ENCODE measurements at regions not wholly inside any gene's neighbourhood (a gene's known extent, or its start where the extent isn't known, plus 50 kb on each side); places are given as distances from the start of the nearest gene placed in this dataset.

DNA sequence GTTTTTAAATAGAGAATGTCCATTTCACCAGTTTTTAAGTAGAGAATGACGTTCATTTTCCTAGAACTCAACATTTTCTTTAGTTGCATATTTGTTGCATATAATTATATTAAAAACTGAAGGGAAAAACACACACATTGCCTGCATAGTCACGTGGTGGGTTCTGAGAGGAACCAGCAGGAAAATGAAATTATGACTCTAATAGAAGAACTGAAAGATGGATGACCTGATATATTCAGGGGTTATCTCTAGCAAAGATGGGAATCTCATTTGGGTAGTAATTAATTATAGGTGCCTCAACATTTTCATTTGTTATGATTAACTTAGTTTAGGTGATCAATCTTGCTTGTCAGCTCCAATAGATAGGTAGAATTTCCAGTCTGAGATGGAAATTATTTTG is 288.3 kb downstream of the TRIB2 start:
- intact Hi-C loops (cut with micrococcal nuclease) (loop anchor here (1.0 to 10.0 kb wide), 4 partner anchors 23 to 848 kb away; no protein-coding TSS in a partner anchor), dilution Hi-C loops (cut with MboI; ENCODE audit: extremely low pct_ligation_motif_present, low sequenced_read_pairs) (no loop called here)
- TF ChIP-seq POLR2A (IDR thresholded peaks at IDR 0.05; ENCODE audit: low read depth, low read length), result no peak
- TF ChIP-seq JUN (IDR thresholded peaks at IDR 0.05; ENCODE audit: borderline replicate concordance, insufficient read depth, insufficient read length, low read depth), result no peak
- TF ChIP-seq GATA2 (IDR thresholded peaks at IDR 0.05; ENCODE audit: insufficient read depth, insufficient read length, low read depth, low read length), result no peak
- TF ChIP-seq MYC (IDR thresholded peaks at IDR 0.05; ENCODE audit: low read depth, low read length), result no peak
- no peak for TF ChIP-seq MAX (IDR thresholded peaks at IDR 0.05; ENCODE audit: insufficient read depth, insufficient read length)
- no peak for TF ChIP-seq POLR2AphosphoS5 (IDR thresholded peaks at IDR 0.05; ENCODE audit: insufficient read depth, low read depth, low read length)
- TF ChIP-seq EZH2 (IDR thresholded peaks at IDR 0.05; ENCODE audit: borderline replicate concordance, low read depth, low read length, severe bottlenecking), result no peak
- TF ChIP-seq FOS (IDR thresholded peaks at IDR 0.05; ENCODE audit: borderline replicate concordance, insufficient read depth, low read length), result no peak
- TF ChIP-seq, protein P1, sequence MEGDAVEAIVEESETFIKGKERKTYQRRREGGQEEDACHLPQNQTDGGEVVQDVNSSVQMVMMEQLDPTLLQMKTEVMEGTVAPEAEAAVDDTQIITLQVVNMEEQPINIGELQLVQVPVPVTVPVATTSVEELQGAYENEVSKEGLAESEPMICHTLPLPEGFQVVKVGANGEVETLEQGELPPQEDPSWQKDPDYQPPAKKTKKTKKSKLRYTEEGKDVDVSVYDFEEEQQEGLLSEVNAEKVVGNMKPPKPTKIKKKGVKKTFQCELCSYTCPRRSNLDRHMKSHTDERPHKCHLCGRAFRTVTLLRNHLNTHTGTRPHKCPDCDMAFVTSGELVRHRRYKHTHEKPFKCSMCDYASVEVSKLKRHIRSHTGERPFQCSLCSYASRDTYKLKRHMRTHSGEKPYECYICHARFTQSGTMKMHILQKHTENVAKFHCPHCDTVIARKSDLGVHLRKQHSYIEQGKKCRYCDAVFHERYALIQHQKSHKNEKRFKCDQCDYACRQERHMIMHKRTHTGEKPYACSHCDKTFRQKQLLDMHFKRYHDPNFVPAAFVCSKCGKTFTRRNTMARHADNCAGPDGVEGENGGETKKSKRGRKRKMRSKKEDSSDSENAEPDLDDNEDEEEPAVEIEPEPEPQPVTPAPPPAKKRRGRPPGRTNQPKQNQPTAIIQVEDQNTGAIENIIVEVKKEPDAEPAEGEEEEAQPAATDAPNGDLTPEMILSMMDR (IDR thresholded peaks at IDR 0.05; ENCODE audit: extremely low read depth in 1 of 2, insufficient read depth in 1 of 2, low read depth in 1 of 2, low read length in 2 of 2), result no peak
- ChIA-PET POLR2A (no interaction called here), CTCF (interaction anchor here (2.8 to 3.8 kb wide), 6 partner anchors 10 to 1176 kb away, joined by 16 to 86 read pairs (median 44); no protein-coding TSS in a partner anchor)
- Histone ChIP-seq H3K9ac (replicated peaks; ENCODE audit: extremely low read depth, insufficient read depth, low read length) (no peak overlapping the region), H3K36me3 (ENCODE audit: control insufficient read depth in 2 of 2, extremely low read depth in 1 of 2, insufficient read depth in 2 of 2, low read length in 2 of 2) (no peaks in the 10 kb centered on the region), H3K4me2 (ENCODE audit: insufficient read depth, low read length) (no peak overlapping the region), H3K79me2 (ENCODE audit: control insufficient read depth, insufficient read depth, low read length) (no peaks in the 10 kb centered on the region), H3K9me3 (replicated peaks; ENCODE audit: control insufficient read depth, insufficient read depth, low read length) (no peaks in the 10 kb centered on the region), H3K9me1 (replicated peaks; ENCODE audit: control insufficient read depth, extremely low read depth, insufficient read depth, low read length) (no peaks in the 10 kb centered on the region), H3K27ac (ENCODE audit: insufficient read depth, low read depth, low read length) (no peak overlapping the region), H3K27me3 (ENCODE audit: control insufficient read depth in 2 of 2, insufficient read depth in 2 of 2, low read length in 2 of 2) (peaks cover 0 to under 1% of the 10 kb centered on the region in 2 experiments), H4K20me1 (replicated peaks; ENCODE audit: control insufficient read depth, extremely low read depth, insufficient read depth, low read length) (no peaks in the 10 kb centered on the region), H3K4me3 (replicated peaks in 1 of 3; ENCODE audit: insufficient read depth in 1 of 3, low read depth in 1 of 3, low read length in 3 of 3) (no peak overlapping the region), H2AFZ (ENCODE audit: low read depth, low read length) (no peak overlapping the region), H3K4me1 (ENCODE audit: control insufficient read depth, extremely low read depth, insufficient read depth, low read length) (peaks cover 28% of the 10 kb centered on the region)
- DNase-seq (ENCODE audit: low read depth, low spot score), result no peak
- no peak for FAIRE-seq
- no TSS peak for BruUV-seq (replicated peaks)

Data from endothelial cell of umbilical vein (primary cell).